Aorta (tissue), 5 donors: ENCODE measurements at regions not wholly inside any gene's neighbourhood (a gene's known extent, or its start where the extent isn't known, plus 50 kb on each side); places are given as distances from the start of the nearest gene placed in this dataset.

Source experiments
- ATAC-seq: fragments of 200-7000 bp; cut with Tn5 transposase; one replicate; pipeline ENCODE4 v1.9.1; 2022; ENCODE audit warnings: moderate library complexity; ENCODE audit not compliant: low FRiP score
- DNase-seq, 2 donors: peaks; one replicate each; pipeline ENCODE4 v3.0.0-alpha.2; 2020
- H3K27ac ChIP-seq, 2 donors: one replicate each; pipeline ENCODE4 v1.5.1; 2013; ENCODE audit warnings: low read length in 2 of 2, mild to moderate bottlenecking in 2 of 2, moderate library complexity in 2 of 2, control low read depth in 1 of 2, inconsistent platforms in 1 of 2, low read depth in 1 of 2
- H3K27me3 ChIP-seq, 2 donors: one replicate each; pipeline ENCODE4 v1.6.1; 2013; ENCODE audit warnings: control low read depth in 1 of 2, low read length in 1 of 2, mild to moderate bottlenecking in 1 of 2, moderate library complexity in 1 of 2; ENCODE audit not compliant: insufficient read depth in 2 of 2, control insufficient read depth in 1 of 2
- H3K36me3 ChIP-seq, 2 donors: one replicate each; pipeline ENCODE4 v1.6.1; 2013; ENCODE audit warnings: control low read depth in 1 of 2, low read length in 1 of 2, mild to moderate bottlenecking in 1 of 2; ENCODE audit not compliant: insufficient read depth in 2 of 2, control insufficient read depth in 1 of 2
- H3K4me1 ChIP-seq, 2 donors: one replicate each; pipeline ENCODE4 v1.6.1; 2013; ENCODE audit warnings: low read length in 2 of 2, control low read depth in 1 of 2, mild to moderate bottlenecking in 1 of 2, moderate library complexity in 1 of 2; ENCODE audit not compliant: insufficient read depth in 2 of 2, control insufficient read depth in 1 of 2
- H3K4me3 ChIP-seq, 2 donors: one replicate each; pipeline ENCODE4 v1.5.1; 2013; ENCODE audit warnings: low read length in 2 of 2, control low read depth in 1 of 2, mild to moderate bottlenecking in 1 of 2
- H3K9me3 ChIP-seq: one replicate; pipeline ENCODE4 v1.6.1; 2013; ENCODE audit warnings: mild to moderate bottlenecking, low read length; ENCODE audit not compliant: control insufficient read depth
- WGBS, 2 donors: extraction: QIAGEN DNeasy Blood & Tissue Kit; methylation state at CpG; one replicate each; pipeline ENCODE4 v1.1.7; 2013; 5-methylcytosine and 5-hydroxymethylcytosine counted together
- intact Hi-C, 2 donors: fragments of 100-400 bp; cut with DNase I; formaldehyde crosslinking; loops; one replicate each; pipeline versions ENCODE4 v1.14.2 to v1.15.0; 2022
- donor health status: healthy with polysubstance abuse.
- donor health status: Bipolar disorder and iron deficiency.
- donor health status: DM: no; HTN: no; CAD: no.
- donor health status: DM: no; HTN: no; CAD: no.
- donor health status: DM: yes; HTN: yes; CAD: no.

- Histone ChIP-seq H3K4me3 (no peak overlapping the region), H3K9me3 (no peaks in the 10 kb centered on the region), H3K36me3 (no peaks in the 10 kb centered on the region), H3K27ac (no peak overlapping the region), H3K4me1 (peaks cover 0 to 3% of the 10 kb centered on the region in 2 donors), H3K27me3 (no peaks in the 10 kb centered on the region)
- no peak for ATAC-seq
- intact Hi-C loops, result no loop called here
- WGBS, 2 donors, result 86 to 88% methylated on average over 3 of the region's 3 CpGs
- DNase-seq, result no peak
These were observed 483.2 kb downstream of the CNTN6 start for GRCh38 chr3:1576047-1576446.

GRCh38 chr3:1578124-1578806 is 485.4 kb downstream of the CNTN6 start:
- intact Hi-C loops, result no loop called here
- H3K27me3 ChIP-seq, result no peaks in the 10 kb centered on the region
- peaks cover 0 to 3% of the 10 kb centered on the region in 2 donors for H3K4me1 ChIP-seq
- no peaks in the 10 kb centered on the region for H3K9me3 ChIP-seq
- DNase-seq, result no peak
- 3 to 8% methylated on average over 6 of the region's 6 CpGs for WGBS, 2 donors
- H3K27ac ChIP-seq, result no peak overlapping the region
- ATAC-seq, result peak; percentile 61
- no peak overlapping the region for H3K4me3 ChIP-seq
- H3K36me3 ChIP-seq, result no peaks in the 10 kb centered on the region

- H3K36me3 ChIP-seq, result no peaks in the 10 kb centered on the region
- intact Hi-C loops, result no loop called here
- H3K4me3 ChIP-seq, result no peak overlapping the region
- H3K9me3 ChIP-seq, result no peaks in the 10 kb centered on the region
- no peak overlapping the region for H3K27ac ChIP-seq
- peaks cover 0 to 3% of the 10 kb centered on the region in 2 donors for H3K4me1 ChIP-seq
- DNase-seq (peak in 1 of 2 donors; percentile 55), ATAC-seq (peak; percentile 38)
- 97 to 98% methylated on average over 10 of the region's 10 CpGs for WGBS, 2 donors
- H3K27me3 ChIP-seq, result no peaks in the 10 kb centered on the region
These were observed 490.2 kb downstream of the CNTN6 start for GRCh38 chr3:1583044-1583443.

GRCh38 chr3:1587426-1587825 is 494.6 kb downstream of the CNTN6 start:
- WGBS, 2 donors, result 22 to 48% methylated on average over 1 of the region's 1 CpG
- Histone ChIP-seq H3K4me1 (no peaks in the 10 kb centered on the region), H3K27me3 (no peaks in the 10 kb centered on the region), H3K9me3 (no peaks in the 10 kb centered on the region), H3K36me3 (no peaks in the 10 kb centered on the region), H3K4me3 (no peak overlapping the region), H3K27ac (no peak overlapping the region)
- no peak for DNase-seq
- ATAC-seq, result no peak
- intact Hi-C loops, result no loop called here

GRCh38 chr3:1591327-1592028 is 498.7 kb downstream of the CNTN6 start:
- Histone ChIP-seq H3K4me1 (no peaks in the 10 kb centered on the region), H3K4me3 (no peak overlapping the region), H3K36me3 (no peaks in the 10 kb centered on the region), H3K27me3 (no peaks in the 10 kb centered on the region), H3K27ac (no peak overlapping the region), H3K9me3 (no peaks in the 10 kb centered on the region)
- 70% methylated on average over 4 of the region's 4 CpGs for WGBS, 2 donors
- intact Hi-C loops, result no loop called here
- ATAC-seq, result no peak
- no peak for DNase-seq

GRCh38 chr3:1594940-1595339 is 502.1 kb downstream of the CNTN6 start:
- H3K4me3 ChIP-seq, result no peak overlapping the region
- H3K36me3 ChIP-seq, result no peaks in the 10 kb centered on the region
- no peaks in the 10 kb centered on the region for H3K27me3 ChIP-seq
- DNase-seq (no peak), ATAC-seq (no peak)
- intact Hi-C loops, result no loop called here
- H3K27ac ChIP-seq, result no peak overlapping the region
- H3K4me1 ChIP-seq, result no peaks in the 10 kb centered on the region
- no peaks in the 10 kb centered on the region for H3K9me3 ChIP-seq

GRCh38 chr3:1600206-1600605 is 498.5 kb upstream of the CNTN4 start:
- Histone ChIP-seq H3K4me3 (no peak overlapping the region), H3K27me3 (no peaks in the 10 kb centered on the region), H3K36me3 (no peaks in the 10 kb centered on the region), H3K27ac (no peak overlapping the region), H3K9me3 (no peaks in the 10 kb centered on the region), H3K4me1 (no peaks in the 10 kb centered on the region)
- WGBS, 2 donors, result 80 to 86% methylated on average over 8 of the region's 8 CpGs
- ATAC-seq (no peak), DNase-seq (no peak)
- intact Hi-C loops, result no loop called here

GRCh38 chr3:1600700-1601418 is 497.8 kb upstream of the CNTN4 start:
- no peak for ATAC-seq
- H3K27ac ChIP-seq, result no peak overlapping the region
- intact Hi-C loops, result no loop called here

More at GRCh38 chr3:1600700-1601418, 497.8 kb upstream of the CNTN4 start:
- WGBS, 2 donors, result 89 to 93% methylated on average over 22 of the region's 22 CpGs
- no peaks in the 10 kb centered on the region for H3K36me3 ChIP-seq
- DNase-seq, result no peak
- no peaks in the 10 kb centered on the region for H3K4me1 ChIP-seq
- H3K9me3 ChIP-seq, result no peaks in the 10 kb centered on the region
- H3K4me3 ChIP-seq, result no peak overlapping the region
- no peaks in the 10 kb centered on the region for H3K27me3 ChIP-seq
